Smooth muscle cell (in vitro differentiated cells): ENCODE measurements at regions not wholly inside any gene's neighbourhood (a gene's known extent, or its start where the extent isn't known, plus 50 kb on each side); places are given as distances from the start of the nearest gene placed in this dataset.
"Not testable (repeated sequence)": the region's sequence is repeated elsewhere in the genome, so short reads cannot be mapped to it uniquely, and the experiment has no call there.

Experiments used
- DNase-seq: peaks from one replicate; lab custom pipeline; 2025; ENCODE audit not compliant: unreplicated experiment; lab: John Stamatoyannopoulos, UW
- H2AFZ ChIP-seq: fragments of 200-600 bp; sonication (generic); 2 replicates; pipeline ENCODE4 v1.6.0; 2016; ENCODE audit warnings: antibody characterized with exemption, low read depth, mild to moderate bottlenecking
- H3F3A ChIP-seq: fragments of 200-600 bp; sonication (generic); 2 replicates; pipeline ENCODE4 v1.6.0; 2017; ENCODE audit warnings: antibody characterized with exemption, low read depth
- H3K27ac ChIP-seq: fragments of 200-600 bp; sonication (generic); 2 replicates; pipeline ENCODE4 v1.5.1; 2016; ENCODE audit warnings: low read depth, mild to moderate bottlenecking
- H3K27me3 ChIP-seq: fragments of 200-600 bp; sonication (generic); 2 replicates; pipeline ENCODE4 v1.6.1; 2016; ENCODE audit warnings: low read depth, mild to moderate bottlenecking
- H3K36me3 ChIP-seq: fragments of 200-600 bp; sonication (generic); 2 replicates; pipeline ENCODE4 v1.5.1; 2016; ENCODE audit warnings: low read depth
- H3K4me1 ChIP-seq: fragments of 200-600 bp; sonication (generic); 2 replicates; pipeline ENCODE4 v1.5.1; 2016; ENCODE audit warnings: low read depth
- H3K4me2 ChIP-seq: fragments of 200-600 bp; sonication (generic); 2 replicates; pipeline ENCODE4 v1.6.0; 2016; ENCODE audit warnings: mild to moderate bottlenecking
- H3K4me3 ChIP-seq: fragments of 200-600 bp; sonication (generic); 2 replicates; pipeline ENCODE4 v1.5.1; 2016; ENCODE audit warnings: mild to moderate bottlenecking
- H3K79me2 ChIP-seq: fragments of 200-600 bp; sonication (generic); 2 replicates; pipeline ENCODE4 v1.6.0; 2016; ENCODE audit warnings: low read depth, mild to moderate bottlenecking
- H3K9ac ChIP-seq: fragments of 200-600 bp; sonication (generic); 2 replicates; pipeline ENCODE4 v1.6.0; 2016; ENCODE audit warnings: low read depth
- H3K9me3 ChIP-seq: fragments of 200-600 bp; sonication (generic); replicated peaks from 2 replicates; pipeline ENCODE4 v1.5.1; 2016; ENCODE audit warnings: low read depth
- H4K20me1 ChIP-seq: fragments of 200-600 bp; sonication (generic); 2 replicates; pipeline ENCODE4 v1.6.0; 2016; ENCODE audit warnings: low read depth
- CTCF ChIP-seq: fragments of 200-600 bp; sonication (generic); IDR thresholded peaks from 2 replicates; pipeline ENCODE4 v1.5.1; 2017; ENCODE audit warnings: borderline replicate concordance, mild to moderate bottlenecking, antibody characterized with exemption; ENCODE audit not compliant: insufficient read depth, poor library complexity, severe bottlenecking
- WGBS: methylation state at CpG from one replicate; pipeline ENCODE4 v1.1.7; 2016; ENCODE audit warnings: low lambda C conversion rate; 5-methylcytosine and 5-hydroxymethylcytosine counted together

GRCh38 chr5:91288118-91288916 lies 94.8 kb downstream of the ARRDC3 start:
- Histone ChIP-seq H3K4me1 (peaks cover 16% of the 10 kb centered on the region), H3K9ac (no peak overlapping the region), H4K20me1 (no peaks in the 10 kb centered on the region), H3K79me2 (no peaks in the 10 kb centered on the region), H3K36me3 (no peaks in the 10 kb centered on the region), H3F3A (peaks cover 12% of the 10 kb centered on the region), H3K4me3 (no peak overlapping the region), H3K9me3 (no peaks in the 10 kb centered on the region), H3K27me3 (no peaks in the 10 kb centered on the region), H3K4me2 (peak overlapping the region; percentile 46), H2AFZ (no peak overlapping the region), H3K27ac (peak overlapping the region; percentile 61)
- no peak for TF ChIP-seq CTCF
- DNase-seq, result no peak
- WGBS, result 30% methylated on average over 3 of the region's 3 CpGs

- H2AFZ ChIP-seq, H3K4me1 ChIP-seq, H3K27ac ChIP-seq, H3K9me3 ChIP-seq, H3K9ac ChIP-seq, DNase-seq, H3K4me2 ChIP-seq, H3K4me3 ChIP-seq, H4K20me1 ChIP-seq, H3K27me3 ChIP-seq, H3K36me3 ChIP-seq, H3K79me2 ChIP-seq: not testable (repeated sequence)
- 96% methylated on average over 4 of the region's 4 CpGs for WGBS
- H3F3A ChIP-seq, result peaks cover 23% of the 10 kb centered on the region
These were observed 98.1 kb downstream of the ARRDC3 start for GRCh38 chr5:91285062-91285461.

- no peak for TF ChIP-seq CTCF
- peak overlapping the region; percentile 6 for H3K4me2 ChIP-seq
- H3K27me3 ChIP-seq, result no peaks in the 10 kb centered on the region
- H4K20me1 ChIP-seq, result no peaks in the 10 kb centered on the region
- H3K9ac ChIP-seq, result no peak overlapping the region
- DNase-seq, result no peak
- peaks cover 11% of the 10 kb centered on the region for H3K4me1 ChIP-seq
- no peak overlapping the region for H3K4me3 ChIP-seq
- peak overlapping the region; percentile 58 for H3K27ac ChIP-seq
- no peak overlapping the region for H2AFZ ChIP-seq
- H3K79me2 ChIP-seq, result no peaks in the 10 kb centered on the region
- H3F3A ChIP-seq, result peaks cover 27% of the 10 kb centered on the region
- no peaks in the 10 kb centered on the region for H3K9me3 ChIP-seq
- no peaks in the 10 kb centered on the region for H3K36me3 ChIP-seq
These were observed 99.2 kb downstream of the ARRDC3 start for GRCh38 chr5:91283899-91284298.

GRCh38 chr5:91283326-91283725 lies 99.8 kb downstream of the ARRDC3 start:
- no peaks in the 10 kb centered on the region for H4K20me1 ChIP-seq
- H3K27ac ChIP-seq, result peak overlapping the region; percentile 58
- H3F3A ChIP-seq, result peaks cover 27% of the 10 kb centered on the region
- no peak overlapping the region for H3K4me2 ChIP-seq
- no peaks in the 10 kb centered on the region for H3K9me3 ChIP-seq
- no peak for DNase-seq
- no peaks in the 10 kb centered on the region for H3K36me3 ChIP-seq
- no peak overlapping the region for H2AFZ ChIP-seq
- no peaks in the 10 kb centered on the region for H3K27me3 ChIP-seq
- no peak overlapping the region for H3K9ac ChIP-seq
- H3K4me1 ChIP-seq, result peaks cover 11% of the 10 kb centered on the region
- no peak for TF ChIP-seq CTCF
- no peaks in the 10 kb centered on the region for H3K79me2 ChIP-seq
- WGBS, result 85% methylated on average over 4 of the region's 4 CpGs
- no peak overlapping the region for H3K4me3 ChIP-seq
